Nephron progenitor cell (in vitro differentiated cells): ENCODE measurements at regions not wholly inside any gene's neighbourhood (a gene's known extent, or its start where the extent isn't known, plus 50 kb on each side); places are given as distances from the start of the nearest gene placed in this dataset.
"Not testable (repeated sequence)": the region's sequence is repeated elsewhere in the genome, so short reads cannot be mapped to it uniquely, and the experiment has no call there.

Experiments used
- DNase-seq: peaks from one replicate; pipeline ENCODE4 v3.0.0; 2021
- H3K27ac Mint-ChIP-seq: 2 replicates; pipeline ENCODE4 v1.8.0; 2021; ENCODE audit warnings: mild to moderate bottlenecking, moderate library complexity, mixed read lengths
- H3K27me3 Mint-ChIP-seq: 2 replicates; pipeline ENCODE4 v1.8.0; 2021; ENCODE audit warnings: mild to moderate bottlenecking, low read depth, mixed read lengths; ENCODE audit not compliant: poor library complexity
- H3K36me3 Mint-ChIP-seq: 2 replicates; pipeline ENCODE4 v1.8.0; 2021; ENCODE audit warnings: low read depth, mixed read lengths
- H3K4me1 Mint-ChIP-seq: 2 replicates; pipeline ENCODE4 v1.8.0; 2021; ENCODE audit warnings: mixed read lengths
- H3K4me3 Mint-ChIP-seq: 2 replicates; pipeline ENCODE4 v1.8.0; 2021; ENCODE audit warnings: mild to moderate bottlenecking, moderate library complexity, mixed read lengths
- H3K9me3 Mint-ChIP-seq: 2 replicates; pipeline ENCODE4 v1.8.0; 2021; ENCODE audit warnings: mild to moderate bottlenecking, moderate library complexity, mixed read lengths
- CTCF ChIP-seq: fragments of 200-600 bp; sonication (generic); IDR thresholded peaks from 2 replicates; pipeline ENCODE4 v1.5.0; 2021; ENCODE audit warnings: antibody characterized with exemption

GRCh38 chr14:38053666-38054065 is 154.0 kb upstream of the SSTR1 start:
- no peak overlapping the region for H3K27ac Mint-ChIP-seq
- no peaks in the 10 kb centered on the region for H3K4me1 Mint-ChIP-seq
- no peak for DNase-seq
- H3K36me3 Mint-ChIP-seq: no peaks in the 10 kb centered on the region
- H3K27me3 Mint-ChIP-seq: peaks cover 6% of the 10 kb centered on the region
- no peak for TF ChIP-seq CTCF
- peaks cover 4% of the 10 kb centered on the region for H3K9me3 Mint-ChIP-seq
- no peak overlapping the region for H3K4me3 Mint-ChIP-seq

- DNase-seq: no peak
- H3K9me3 Mint-ChIP-seq: peaks cover 19% of the 10 kb centered on the region
- no peak for TF ChIP-seq CTCF
- peaks cover 5% of the 10 kb centered on the region for H3K27me3 Mint-ChIP-seq
- H3K36me3 Mint-ChIP-seq: no peaks in the 10 kb centered on the region
- H3K27ac Mint-ChIP-seq: no peak overlapping the region
- H3K4me1 Mint-ChIP-seq: no peaks in the 10 kb centered on the region
- no peak overlapping the region for H3K4me3 Mint-ChIP-seq
These were observed 151.4 kb upstream of the SSTR1 start for GRCh38 chr14:38056270-38056669.

- not testable (repeated sequence) for H3K36me3 Mint-ChIP-seq, H3K27me3 Mint-ChIP-seq, H3K4me1 Mint-ChIP-seq, H3K27ac Mint-ChIP-seq, H3K4me3 Mint-ChIP-seq, DNase-seq
- H3K9me3 Mint-ChIP-seq: peaks cover 27% of the 10 kb centered on the region
These were observed 145.5 kb upstream of the SSTR1 start for GRCh38 chr14:38062223-38062622.

GRCh38 chr14:38063711-38064320 is 143.9 kb upstream of the SSTR1 start:
- DNase-seq: no peak
- Mint-ChIP-seq H3K9me3 (peaks cover 25% of the 10 kb centered on the region), H3K27ac (no peak overlapping the region), H3K4me3 (no peak overlapping the region), H3K4me1 (no peaks in the 10 kb centered on the region), H3K36me3 (no peaks in the 10 kb centered on the region), H3K27me3 (no peaks in the 10 kb centered on the region)
- no peak for TF ChIP-seq CTCF

- DNase-seq: no peak
- Mint-ChIP-seq H3K4me3 (no peak overlapping the region), H3K27me3 (no peaks in the 10 kb centered on the region), H3K36me3 (no peaks in the 10 kb centered on the region), H3K9me3 (peaks cover 16% of the 10 kb centered on the region), H3K4me1 (no peaks in the 10 kb centered on the region), H3K27ac (no peak overlapping the region)
- TF ChIP-seq CTCF: no peak
These were observed 142.5 kb upstream of the SSTR1 start for GRCh38 chr14:38065106-38065762.

- TF ChIP-seq CTCF: no peak
- H3K4me1 Mint-ChIP-seq: no peaks in the 10 kb centered on the region
- no peak for DNase-seq
- no peaks in the 10 kb centered on the region for H3K36me3 Mint-ChIP-seq
- no peak overlapping the region for H3K4me3 Mint-ChIP-seq
- no peaks in the 10 kb centered on the region for H3K27me3 Mint-ChIP-seq
- no peak overlapping the region for H3K27ac Mint-ChIP-seq
- peaks cover 6% of the 10 kb centered on the region for H3K9me3 Mint-ChIP-seq
These were observed 137.6 kb upstream of the SSTR1 start for GRCh38 chr14:38070061-38070588.
